HEK293 (cell line): ENCODE measurements at regions not wholly inside any gene's neighbourhood (a gene's known extent, or its start where the extent isn't known, plus 50 kb on each side); places are given as distances from the start of the nearest gene placed in this dataset.

ENCODE experiments used
- CTCF ChIA-PET: fragments of 350-600 bp; formaldehyde crosslinking; extraction: SDS; loops from one replicate; lab custom pipeline; 2021; ENCODE audit warnings: antibody characterized with exemption; lab: Yijun Ruan, JAX
- POLR2A ChIA-PET: fragments of 300-600 bp; formaldehyde crosslinking; extraction: SDS; loops from one replicate; lab custom pipeline; 2020; ENCODE audit warnings: antibody characterized with exemption, inconsistent platforms; lab: Yijun Ruan, JAX
- H3K27ac ChIP-seq: fragments of 200-500 bp; sonication (Bioruptor generic); 2 replicates; pipeline ENCODE4 v1.5.1; 2014; ENCODE audit warnings: low read depth, low read length, control low read depth, inconsistent platforms; ENCODE audit errors: extremely low read depth
- H3K36me3 ChIP-seq, 2 experiments: fragments of 200-500 bp in 1 of 2; sonication (Bioruptor generic) in 1 of 2; 1 replicate in 1 of 2; 2 replicates in 1 of 2; pipeline ENCODE4 v1.5.1; 2014 to 2017; ENCODE audit warnings: inconsistent platforms in 2 of 2, low read length in 2 of 2; ENCODE audit not compliant: control insufficient read depth in 2 of 2, insufficient read depth in 1 of 2
- H3K4me1 ChIP-seq: fragments of 200-500 bp; sonication (Bioruptor generic); 2 replicates; pipeline ENCODE4 v1.5.1; 2014; ENCODE audit warnings: mild to moderate bottlenecking, low read length, inconsistent platforms; ENCODE audit not compliant: control insufficient read depth, insufficient read depth
- H3K4me3 ChIP-seq: 2 replicates; pipeline ENCODE4 v1.5.1; 2011; ENCODE audit warnings: low read depth, mild to moderate bottlenecking, control low read depth, low read length, moderate library complexity
- H3K9me3 ChIP-seq: fragments of 200-500 bp; sonication (Bioruptor generic); 2 replicates; pipeline ENCODE4 v1.5.1; 2014; ENCODE audit warnings: low read depth, low read length, inconsistent platforms; ENCODE audit not compliant: control insufficient read depth, insufficient read depth
- ATF2 ChIP-seq: fragments of 450-650 bp; formaldehyde crosslinking; IDR thresholded peaks from 2 replicates; pipeline ENCODE4 v1.5.1; 2016; ENCODE audit warnings: missing biosample characterization, missing genetic modification characterization, low read depth
- HOXD13 ChIP-seq: sonication (generic); formaldehyde crosslinking; IDR thresholded peaks from 2 replicates; pipeline ENCODE4 v1.8.0; 2022; ENCODE audit warnings: missing genetic modification reagents, borderline replicate concordance
- SP3 ChIP-seq: fragments of 450-650 bp; formaldehyde crosslinking; IDR thresholded peaks from 2 replicates; pipeline ENCODE4 v1.5.1; 2016; ENCODE audit warnings: missing biosample characterization, missing genetic modification characterization
- TRIM28 ChIP-seq: IDR thresholded peaks from 2 replicates; pipeline ENCODE4 v1.6.1; 2011; ENCODE audit warnings: low read length, control low read depth, borderline replicate concordance
- ZNF202 ChIP-seq: fragments of 450-650 bp; formaldehyde crosslinking; IDR thresholded peaks from 2 replicates; pipeline ENCODE4 v1.5.1; 2016; ENCODE audit warnings: missing biosample characterization, missing genetic modification characterization, borderline replicate concordance
- ZNF248 ChIP-seq: fragments of 450-650 bp; formaldehyde crosslinking; IDR thresholded peaks from 2 replicates; pipeline ENCODE4 v1.5.1; 2017; ENCODE audit warnings: missing biosample characterization, missing genetic modification characterization
- ZNF311 ChIP-seq: fragments of 450-650 bp; formaldehyde crosslinking; IDR thresholded peaks from 2 replicates; pipeline ENCODE4 v1.5.1; 2017; ENCODE audit warnings: missing biosample characterization, missing genetic modification characterization, borderline replicate concordance
- ZNF324 ChIP-seq: fragments of 450-650 bp; formaldehyde crosslinking; IDR thresholded peaks from 2 replicates; pipeline ENCODE4 v1.5.1; 2016; ENCODE audit warnings: missing biosample characterization, missing genetic modification characterization
- ZNF341 ChIP-seq: fragments of 450-650 bp; formaldehyde crosslinking; IDR thresholded peaks from 2 replicates; pipeline ENCODE4; 2016; ENCODE audit warnings: low read depth, missing biosample characterization, missing genetic modification characterization
- ZNF37A ChIP-seq: fragments of 450-650 bp; IDR thresholded peaks from 2 replicates; pipeline ENCODE4 v1.5.1; 2018; ENCODE audit warnings: missing biosample characterization, missing genetic modification characterization
- ZNF391 ChIP-seq: fragments of 450-650 bp; formaldehyde crosslinking; IDR thresholded peaks from 2 replicates; pipeline ENCODE4 v1.5.1; 2016; ENCODE audit warnings: low read depth, missing biosample characterization, missing genetic modification characterization, borderline replicate concordance
- ZNF510 ChIP-seq: fragments of 450-650 bp; formaldehyde crosslinking; IDR thresholded peaks from 2 replicates; pipeline ENCODE4 v1.5.1; 2018; ENCODE audit warnings: mild to moderate bottlenecking, missing genetic modification characterization, missing biosample characterization; ENCODE audit not compliant: insufficient replicate concordance
- ZNF514 ChIP-seq: fragments of 450-650 bp; formaldehyde crosslinking; IDR thresholded peaks from 2 replicates; pipeline ENCODE4 v1.5.1; 2016; ENCODE audit warnings: missing biosample characterization, missing genetic modification characterization
- ZNF521 ChIP-seq: fragments of 450-650 bp; formaldehyde crosslinking; IDR thresholded peaks from 2 replicates; pipeline ENCODE4 v1.5.1; 2017; ENCODE audit warnings: missing biosample characterization, mild to moderate bottlenecking, missing genetic modification characterization
- ZNF561 ChIP-seq: fragments of 450-650 bp; IDR thresholded peaks from 2 replicates; pipeline ENCODE4 v1.5.1; 2018; ENCODE audit warnings: missing biosample characterization, missing genetic modification characterization, borderline replicate concordance
- ZNF571 ChIP-seq: fragments of 450-650 bp; formaldehyde crosslinking; IDR thresholded peaks from 2 replicates; pipeline ENCODE4 v1.5.0; 2017; ENCODE audit warnings: missing biosample characterization, missing genetic modification characterization
- ZNF600 ChIP-seq: fragments of 450-650 bp; formaldehyde crosslinking; IDR thresholded peaks from 2 replicates; pipeline ENCODE4 v1.5.1; 2016; ENCODE audit warnings: missing biosample characterization, missing genetic modification characterization
- ZNF645 ChIP-seq: fragments of 450-650 bp; formaldehyde crosslinking; IDR thresholded peaks from 2 replicates; pipeline ENCODE4; 2016; ENCODE audit warnings: missing biosample characterization, missing genetic modification characterization
- TF ChIP-seq, protein P1 (sequence below): fragments of 450-650 bp; formaldehyde crosslinking; IDR thresholded peaks from 2 replicates; pipeline ENCODE4 v1.5.1; 2017; ENCODE audit warnings: missing biosample characterization, missing genetic modification characterization
- TF ChIP-seq, protein P2 (sequence below): fragments of 450-650 bp; formaldehyde crosslinking; IDR thresholded peaks from 2 replicates; pipeline ENCODE4 v1.5.1; 2016; ENCODE audit warnings: missing biosample characterization, missing genetic modification characterization
- TF ChIP-seq, protein P3 (sequence below): fragments of 450-650 bp; formaldehyde crosslinking; IDR thresholded peaks from 2 replicates; pipeline ENCODE4 v1.5.1; 2016; ENCODE audit warnings: missing biosample characterization, missing genetic modification characterization
- TF ChIP-seq, protein P4 (sequence below): fragments of 450-650 bp; formaldehyde crosslinking; IDR thresholded peaks from 2 replicates; pipeline ENCODE4 v1.5.1; 2016; ENCODE audit warnings: missing biosample characterization, missing genetic modification characterization

GRCh38 chr1:5304702-5305101 is 650.3 kb downstream of the AJAP1 start:
- no peaks in the 10 kb centered on the region for H3K9me3 ChIP-seq
- ChIA-PET POLR2A (no interaction called here), CTCF (no interaction called here)
- no peak for TF ChIP-seq ATF2 (tag by site-specific recombination)
- TF ChIP-seq, protein P1, sequence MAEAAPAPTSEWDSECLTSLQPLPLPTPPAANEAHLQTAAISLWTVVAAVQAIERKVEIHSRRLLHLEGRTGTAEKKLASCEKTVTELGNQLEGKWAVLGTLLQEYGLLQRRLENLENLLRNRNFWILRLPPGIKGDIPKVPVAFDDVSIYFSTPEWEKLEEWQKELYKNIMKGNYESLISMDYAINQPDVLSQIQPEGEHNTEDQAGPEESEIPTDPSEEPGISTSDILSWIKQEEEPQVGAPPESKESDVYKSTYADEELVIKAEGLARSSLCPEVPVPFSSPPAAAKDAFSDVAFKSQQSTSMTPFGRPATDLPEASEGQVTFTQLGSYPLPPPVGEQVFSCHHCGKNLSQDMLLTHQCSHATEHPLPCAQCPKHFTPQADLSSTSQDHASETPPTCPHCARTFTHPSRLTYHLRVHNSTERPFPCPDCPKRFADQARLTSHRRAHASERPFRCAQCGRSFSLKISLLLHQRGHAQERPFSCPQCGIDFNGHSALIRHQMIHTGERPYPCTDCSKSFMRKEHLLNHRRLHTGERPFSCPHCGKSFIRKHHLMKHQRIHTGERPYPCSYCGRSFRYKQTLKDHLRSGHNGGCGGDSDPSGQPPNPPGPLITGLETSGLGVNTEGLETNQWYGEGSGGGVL (tag by site-specific recombination): no peak
- no peak overlapping the region for H3K27ac ChIP-seq
- H3K4me3 ChIP-seq: no peak overlapping the region
- H3K36me3 ChIP-seq: no peaks in the 10 kb centered on the region
- H3K4me1 ChIP-seq: no peaks in the 10 kb centered on the region

DNA sequence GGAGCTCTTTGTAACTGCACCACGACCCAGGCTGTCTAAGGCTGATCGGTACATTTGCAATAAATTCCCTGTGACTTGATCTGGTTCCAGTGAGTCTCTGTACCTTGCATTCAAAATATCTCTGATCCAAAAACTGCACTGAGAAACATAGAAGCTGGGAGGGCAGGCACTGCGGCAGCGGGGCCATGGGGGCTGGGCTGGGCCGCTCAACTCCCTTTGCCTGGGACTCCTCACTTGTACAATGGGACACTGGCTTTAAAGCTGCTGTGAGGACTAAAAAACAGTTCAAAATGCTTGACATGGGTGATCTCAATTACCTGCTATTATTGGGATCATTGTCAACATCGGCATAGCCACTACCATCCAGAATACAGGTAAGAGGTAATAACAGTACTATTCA is 644.0 kb downstream of the AJAP1 start:
- H3K36me3 ChIP-seq: no peaks in the 10 kb centered on the region
- TF ChIP-seq SP3 (tag by site-specific recombination) (no peak), ZNF600 (tag by site-specific recombination) (no peak), ZNF514 (no peak), ZNF391 (no peak), ZNF645 (tag by site-specific recombination) (no peak), ZNF248 (tag by site-specific recombination) (no peak), ZNF571 (tag by site-specific recombination) (no peak), TRIM28 (no peak), ATF2 (tag by site-specific recombination) (no peak), ZNF341 (tag by site-specific recombination) (no peak), ZNF37A (tag by site-specific recombination) (no peak), ZNF521 (no peak)
- TF ChIP-seq, protein P2, sequence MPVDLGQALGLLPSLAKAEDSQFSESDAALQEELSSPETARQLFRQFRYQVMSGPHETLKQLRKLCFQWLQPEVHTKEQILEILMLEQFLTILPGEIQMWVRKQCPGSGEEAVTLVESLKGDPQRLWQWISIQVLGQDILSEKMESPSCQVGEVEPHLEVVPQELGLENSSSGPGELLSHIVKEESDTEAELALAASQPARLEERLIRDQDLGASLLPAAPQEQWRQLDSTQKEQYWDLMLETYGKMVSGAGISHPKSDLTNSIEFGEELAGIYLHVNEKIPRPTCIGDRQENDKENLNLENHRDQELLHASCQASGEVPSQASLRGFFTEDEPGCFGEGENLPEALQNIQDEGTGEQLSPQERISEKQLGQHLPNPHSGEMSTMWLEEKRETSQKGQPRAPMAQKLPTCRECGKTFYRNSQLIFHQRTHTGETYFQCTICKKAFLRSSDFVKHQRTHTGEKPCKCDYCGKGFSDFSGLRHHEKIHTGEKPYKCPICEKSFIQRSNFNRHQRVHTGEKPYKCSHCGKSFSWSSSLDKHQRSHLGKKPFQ: no peak
- TF ChIP-seq, all 188 proteins: peak for 0
- ChIA-PET POLR2A (no interaction called here), CTCF (no interaction called here)
- Histone ChIP-seq H3K9me3 (no peaks in the 10 kb centered on the region), H3K27ac (no peak overlapping the region), H3K4me1 (no peaks in the 10 kb centered on the region), H3K4me3 (no peak overlapping the region)

DNA sequence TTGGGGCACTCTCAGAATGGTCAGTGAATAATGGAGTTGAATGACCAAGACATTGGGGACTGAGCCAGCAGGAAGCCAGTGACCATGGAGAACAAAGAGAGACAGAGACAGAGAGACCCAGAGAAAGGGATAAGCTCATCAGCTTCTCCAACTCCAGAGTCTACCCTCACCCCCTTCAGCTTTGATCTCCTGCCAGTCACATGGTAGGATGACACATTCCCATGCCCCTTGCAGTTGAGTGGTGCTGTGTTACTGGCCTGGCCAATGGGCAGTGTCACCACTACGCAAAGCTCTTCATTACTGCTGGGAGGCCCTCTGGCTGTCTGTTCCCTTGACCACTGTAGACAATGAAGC is 643.5 kb downstream of the AJAP1 start:
- H3K4me1 ChIP-seq: no peaks in the 10 kb centered on the region
- H3K4me3 ChIP-seq: no peak overlapping the region
- ChIA-PET POLR2A (no interaction called here), CTCF (no interaction called here)
- no peak overlapping the region for H3K27ac ChIP-seq
- no peaks in the 10 kb centered on the region for H3K36me3 ChIP-seq
- no peaks in the 10 kb centered on the region for H3K9me3 ChIP-seq
- TF ChIP-seq HOXD13 (CRISPR knock-in tag): no peak
- no peak for TF ChIP-seq ZNF202 (tag by site-specific recombination)
- no peak for TF ChIP-seq ZNF311 (tag by site-specific recombination)
- no peak for TF ChIP-seq ZNF324 (tag by site-specific recombination)
- TF ChIP-seq, protein P3, sequence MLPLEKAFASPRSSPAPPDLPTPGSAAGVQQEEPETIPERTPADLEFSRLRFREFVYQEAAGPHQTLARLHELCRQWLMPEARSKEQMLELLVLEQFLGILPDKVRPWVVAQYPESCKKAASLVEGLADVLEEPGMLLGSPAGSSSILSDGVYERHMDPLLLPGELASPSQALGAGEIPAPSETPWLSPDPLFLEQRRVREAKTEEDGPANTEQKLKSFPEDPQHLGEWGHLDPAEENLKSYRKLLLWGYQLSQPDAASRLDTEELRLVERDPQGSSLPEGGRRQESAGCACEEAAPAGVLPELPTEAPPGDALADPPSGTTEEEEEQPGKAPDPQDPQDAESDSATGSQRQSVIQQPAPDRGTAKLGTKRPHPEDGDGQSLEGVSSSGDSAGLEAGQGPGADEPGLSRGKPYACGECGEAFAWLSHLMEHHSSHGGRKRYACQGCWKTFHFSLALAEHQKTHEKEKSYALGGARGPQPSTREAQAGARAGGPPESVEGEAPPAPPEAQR (tag by site-specific recombination): no peak
- no peak for TF ChIP-seq ZNF510
- TF ChIP-seq, protein P4, sequence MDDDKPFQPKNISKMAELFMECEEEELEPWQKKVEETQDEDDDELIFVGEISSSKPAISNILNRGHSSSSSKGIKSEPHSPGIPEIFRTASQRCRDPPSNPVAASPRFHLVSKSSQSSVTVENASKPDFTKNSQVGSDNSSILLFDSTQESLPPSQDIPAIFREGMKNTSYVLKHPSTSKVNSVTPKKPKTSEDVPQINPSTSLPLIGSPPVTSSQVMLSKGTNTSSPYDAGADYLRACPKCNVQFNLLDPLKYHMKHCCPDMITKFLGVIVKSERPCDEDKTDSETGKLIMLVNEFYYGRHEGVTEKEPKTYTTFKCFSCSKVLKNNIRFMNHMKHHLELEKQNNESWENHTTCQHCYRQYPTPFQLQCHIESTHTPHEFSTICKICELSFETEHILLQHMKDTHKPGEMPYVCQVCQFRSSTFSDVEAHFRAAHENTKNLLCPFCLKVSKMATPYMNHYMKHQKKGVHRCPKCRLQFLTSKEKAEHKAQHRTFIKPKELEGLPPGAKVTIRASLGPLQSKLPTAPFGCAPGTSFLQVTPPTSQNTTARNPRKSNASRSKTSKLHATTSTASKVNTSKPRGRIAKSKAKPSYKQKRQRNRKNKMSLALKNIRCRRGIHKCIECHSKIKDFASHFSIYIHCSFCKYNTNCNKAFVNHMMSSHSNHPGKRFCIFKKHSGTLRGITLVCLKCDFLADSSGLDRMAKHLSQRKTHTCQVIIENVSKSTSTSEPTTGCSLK: no peak
- TF ChIP-seq ZNF561 (tag by site-specific recombination): no peak
